Lower leg skin (tissue), 3 donors: ENCODE measurements at regions not wholly inside any gene's neighbourhood (a gene's known extent, or its start where the extent isn't known, plus 50 kb on each side); places are given as distances from the start of the nearest gene placed in this dataset.

Experiments used
- POLR2A ChIP-seq, 2 donors: fragments of 450-650 bp; IDR thresholded peaks; one replicate each; pipeline ENCODE4 v1.6.1; 2016 to 2017; ENCODE audit warnings: antibody characterized with exemption in 2 of 2, mild to moderate bottlenecking in 1 of 2, moderate library complexity in 1 of 2
- TF ChIP-seq, protein P1 (sequence below), 3 donors: fragments of 450-650 bp; IDR thresholded peaks; one replicate each; pipeline ENCODE4 v1.5.1; 2016; ENCODE audit warnings: antibody characterized with exemption in 3 of 3, mild to moderate bottlenecking in 3 of 3, moderate library complexity in 2 of 3

- TF ChIP-seq, protein P1, sequence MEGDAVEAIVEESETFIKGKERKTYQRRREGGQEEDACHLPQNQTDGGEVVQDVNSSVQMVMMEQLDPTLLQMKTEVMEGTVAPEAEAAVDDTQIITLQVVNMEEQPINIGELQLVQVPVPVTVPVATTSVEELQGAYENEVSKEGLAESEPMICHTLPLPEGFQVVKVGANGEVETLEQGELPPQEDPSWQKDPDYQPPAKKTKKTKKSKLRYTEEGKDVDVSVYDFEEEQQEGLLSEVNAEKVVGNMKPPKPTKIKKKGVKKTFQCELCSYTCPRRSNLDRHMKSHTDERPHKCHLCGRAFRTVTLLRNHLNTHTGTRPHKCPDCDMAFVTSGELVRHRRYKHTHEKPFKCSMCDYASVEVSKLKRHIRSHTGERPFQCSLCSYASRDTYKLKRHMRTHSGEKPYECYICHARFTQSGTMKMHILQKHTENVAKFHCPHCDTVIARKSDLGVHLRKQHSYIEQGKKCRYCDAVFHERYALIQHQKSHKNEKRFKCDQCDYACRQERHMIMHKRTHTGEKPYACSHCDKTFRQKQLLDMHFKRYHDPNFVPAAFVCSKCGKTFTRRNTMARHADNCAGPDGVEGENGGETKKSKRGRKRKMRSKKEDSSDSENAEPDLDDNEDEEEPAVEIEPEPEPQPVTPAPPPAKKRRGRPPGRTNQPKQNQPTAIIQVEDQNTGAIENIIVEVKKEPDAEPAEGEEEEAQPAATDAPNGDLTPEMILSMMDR (IDR thresholded peaks at IDR 0.05) = no peak
- TF ChIP-seq POLR2A (IDR thresholded peaks at IDR 0.05) = no peak
Observed at GRCh38 chr12:91729543-91729942, 416.1 kb downstream of the BTG1 start.
